ENCODE measurements at regions not wholly inside any gene's neighbourhood (a gene's known extent, or its start where the extent isn't known, plus 50 kb on each side); places are given as distances from the start of the nearest gene placed in this dataset.

- H3K4me3 ChIP-seq (replicated peaks in 1 of 2; ENCODE audit: low read depth in 2 of 2, low read length in 2 of 2): peak overlapping the region; percentile 33
- TF ChIP-seq CTCF (IDR thresholded peaks at IDR 0.05; ENCODE audit: low read depth, low read length): no peak
- DNase-seq (ENCODE audit: low read depth in 2 of 2): peak; percentile 85 to 90
These were observed 91.5 kb upstream of the BLID start for GRCh38 chr11:122207505-122207904.

GRCh38 chr11:122205036-122205435 is 89.0 kb upstream of the BLID start:
- H3K4me3 ChIP-seq (replicated peaks in 1 of 2; ENCODE audit: low read depth in 2 of 2, low read length in 2 of 2): no peak overlapping the region
- no peak for DNase-seq (ENCODE audit: low read depth in 2 of 2)
- TF ChIP-seq CTCF (IDR thresholded peaks at IDR 0.05; ENCODE audit: low read depth, low read length): no peak

- no peak for DNase-seq (ENCODE audit: low read depth in 2 of 2)
- H3K4me3 ChIP-seq (replicated peaks in 1 of 2; ENCODE audit: low read depth in 2 of 2, low read length in 2 of 2): no peak overlapping the region
- no peak for TF ChIP-seq CTCF (IDR thresholded peaks at IDR 0.05; ENCODE audit: low read depth, low read length)
These were observed 88.2 kb upstream of the BLID start for GRCh38 chr11:122204206-122204605.

GRCh38 chr11:122202951-122203456 is 87.0 kb upstream of the BLID start:
- peak; percentile 82 to 86 for DNase-seq (ENCODE audit: low read depth in 2 of 2)
- peak overlapping the region; percentile 24 to 62 for H3K4me3 ChIP-seq (replicated peaks in 1 of 2; ENCODE audit: low read depth in 2 of 2, low read length in 2 of 2)

GRCh38 chr11:122202161-122202950 is 86.3 kb upstream of the BLID start:
- peak; percentile 81 to 92 for DNase-seq (ENCODE audit: low read depth in 2 of 2)
- TF ChIP-seq CTCF (IDR thresholded peaks at IDR 0.05; ENCODE audit: low read depth, low read length): no peak

More at GRCh38 chr11:122202951-122203456, 87.0 kb upstream of the BLID start:
- TF ChIP-seq CTCF (IDR thresholded peaks at IDR 0.05; ENCODE audit: low read depth, low read length): peak; percentile 100

GRCh38 chr11:122201106-122201505 is 85.1 kb upstream of the BLID start:
- DNase-seq (ENCODE audit: low read depth in 2 of 2): no peak
- no peak for TF ChIP-seq CTCF (IDR thresholded peaks at IDR 0.05; ENCODE audit: low read depth, low read length)
- peak overlapping the region in 1 of 2 donors; percentile 35 for H3K4me3 ChIP-seq (replicated peaks in 1 of 2; ENCODE audit: low read depth in 2 of 2, low read length in 2 of 2)

More at GRCh38 chr11:122202161-122202950, 86.3 kb upstream of the BLID start:
- H3K4me3 ChIP-seq (replicated peaks in 1 of 2; ENCODE audit: low read depth in 2 of 2, low read length in 2 of 2): peak overlapping the region; percentile 24 to 62

All from cardiac fibroblast (primary cell).